C4-2B (cell line): ENCODE measurements at regions not wholly inside any gene's neighbourhood (a gene's known extent, or its start where the extent isn't known, plus 50 kb on each side); places are given as distances from the start of the nearest gene placed in this dataset.

Experiments
- CTCF ChIP-seq: fragments of 450-650 bp; conservative IDR thresholded peaks from 2 replicates; pipeline ENCODE4 v1.5.1; 2017; ENCODE audit warnings: mild to moderate bottlenecking
- ZFX ChIP-seq: fragments of 450-650 bp; IDR thresholded peaks from 2 replicates; pipeline ENCODE4 v1.6.1; 2017

DNA sequence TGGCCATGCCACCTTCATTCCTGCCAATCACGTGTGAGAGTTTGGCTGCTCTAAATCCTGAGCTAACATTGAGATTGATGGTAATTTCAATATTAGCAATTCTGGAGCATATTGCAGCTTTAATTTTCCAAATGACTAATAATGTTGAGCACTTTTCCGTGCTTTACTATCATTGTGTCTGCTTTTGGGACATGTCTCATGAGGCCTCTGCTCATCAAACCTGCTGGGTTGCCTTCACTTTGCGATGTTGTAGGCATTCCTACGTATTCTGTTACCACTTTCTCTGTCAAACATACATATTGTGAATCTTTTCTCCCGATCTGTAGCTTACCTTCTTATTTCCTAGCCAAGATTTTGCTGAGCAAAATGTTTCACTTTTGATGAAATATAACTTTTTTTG lies 466.6 kb downstream of the GALR1 start:
- no peak for TF ChIP-seq CTCF
- TF ChIP-seq ZFX, result no peak
